DMS 273 (cell line): ENCODE measurements at regions not wholly inside any gene's neighbourhood (a gene's known extent, or its start where the extent isn't known, plus 50 kb on each side); places are given as distances from the start of the nearest gene placed in this dataset.
"Not testable (repeated sequence)": the region's sequence is repeated elsewhere in the genome, so short reads cannot be mapped to it uniquely, and the experiment has no call there.

Experiments used
- DNase-seq: peaks from one replicate; lab custom pipeline; 2025; ENCODE audit not compliant: unreplicated experiment; lab: John Stamatoyannopoulos, UW

- DNase-seq, result no peak
Observed at GRCh38 chr3:181974198-181974597, 262.5 kb downstream of the SOX2 start.

- DNase-seq, result no peak
Observed at GRCh38 chr3:181976526-181976925, 264.8 kb downstream of the SOX2 start.

GRCh38 chr3:181985386-181985785, 273.7 kb downstream of the SOX2 start:
- DNase-seq, result no peak

- DNase-seq, result no peak
Observed at GRCh38 chr3:181987736-181988135, 276.0 kb downstream of the SOX2 start.

- DNase-seq, result no peak
Observed at GRCh38 chr3:181998828-181999227, 287.1 kb downstream of the SOX2 start.

GRCh38 chr3:181999314-181999713, 287.6 kb downstream of the SOX2 start:
- DNase-seq, result no peak

GRCh38 chr3:182000447-182000846, 288.7 kb downstream of the SOX2 start:
- peak; percentile 54 for DNase-seq

GRCh38 chr3:182005219-182005618, 293.5 kb downstream of the SOX2 start:
- DNase-seq, result no peak

- no peak for DNase-seq
Observed at GRCh38 chr3:182005701-182006100, 294.0 kb downstream of the SOX2 start.

- DNase-seq, result no peak
Observed at GRCh38 chr3:182006431-182006830, 294.7 kb downstream of the SOX2 start.

GRCh38 chr3:182007441-182007840, 295.7 kb downstream of the SOX2 start:
- DNase-seq, result no peak

GRCh38 chr3:182018361-182018760, 306.6 kb downstream of the SOX2 start:
- no peak for DNase-seq

GRCh38 chr3:182019926-182020325, 308.2 kb downstream of the SOX2 start:
- no peak for DNase-seq

- no peak for DNase-seq
Observed at GRCh38 chr3:182023843-182024242, 312.1 kb downstream of the SOX2 start.

- no peak for DNase-seq
Observed at GRCh38 chr3:182027366-182027765, 315.6 kb downstream of the SOX2 start.

GRCh38 chr3:182028081-182028480, 316.4 kb downstream of the SOX2 start:
- peak; percentile 69 for DNase-seq

- DNase-seq, result not testable (repeated sequence)
Observed at GRCh38 chr3:182034231-182034630, 322.5 kb downstream of the SOX2 start.

- DNase-seq, result no peak
Observed at GRCh38 chr3:182035324-182035723, 323.6 kb downstream of the SOX2 start.

- no peak for DNase-seq
Observed at GRCh38 chr3:182036382-182036781, 324.7 kb downstream of the SOX2 start.

- DNase-seq, result peak; percentile 65
Observed at GRCh38 chr3:182041668-182042291, 330.1 kb downstream of the SOX2 start.

- DNase-seq, result no peak
Observed at GRCh38 chr3:182045736-182046135, 334.0 kb downstream of the SOX2 start.

GRCh38 chr3:182046166-182046764, 334.5 kb downstream of the SOX2 start:
- no peak for DNase-seq

- DNase-seq, result no peak
Observed at GRCh38 chr3:182050932-182051331, 339.2 kb downstream of the SOX2 start.
